ENCODE measurements at regions not wholly inside any gene's neighbourhood (a gene's known extent, or its start where the extent isn't known, plus 50 kb on each side); places are given as distances from the start of the nearest gene placed in this dataset.

DNA sequence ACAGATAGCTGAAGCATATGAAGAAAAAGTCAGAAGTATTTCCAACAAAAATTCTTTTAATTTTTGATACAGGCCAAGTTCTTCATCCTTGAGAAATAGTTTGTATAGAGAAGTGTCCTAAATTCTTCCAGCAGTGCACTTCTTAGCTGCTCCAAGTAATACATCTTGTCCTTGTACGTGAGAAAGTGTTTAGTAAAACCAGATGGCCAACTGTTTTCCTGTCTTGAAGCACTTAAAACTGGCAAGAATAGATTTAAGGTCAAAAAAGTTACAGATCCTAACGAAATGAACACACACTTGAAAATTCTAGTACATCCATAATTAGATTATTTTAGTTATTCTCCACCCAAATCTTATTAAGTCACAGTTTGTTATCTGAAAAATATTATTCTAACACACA lies 52.2 kb upstream of the HSF2 start:
- no peak for DNase-seq
- no peak for TF ChIP-seq GATA1 (IDR thresholded peaks at IDR 0.05; ENCODE audit: low read depth, low read length)
- TF ChIP-seq POLR2A (IDR thresholded peaks at IDR 0.05; ENCODE audit: low read length), result no peak

DNA sequence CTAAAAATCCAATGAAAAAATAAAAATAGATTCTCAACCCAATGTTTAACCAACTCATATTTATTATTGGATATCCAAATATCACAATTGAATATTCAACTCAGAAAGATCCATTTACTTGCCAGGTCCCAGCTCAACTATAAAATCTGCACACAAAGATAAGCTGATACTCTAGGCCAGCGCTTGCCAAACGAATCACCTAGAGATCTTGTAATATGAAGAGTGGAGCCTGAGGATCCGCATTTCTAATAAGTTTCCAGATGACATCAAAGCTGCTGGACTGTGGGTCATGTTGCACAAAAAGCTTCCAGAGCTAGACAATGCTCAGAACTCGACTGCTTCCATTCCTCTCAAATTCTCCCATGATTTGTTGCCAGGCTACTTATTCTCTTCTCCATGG lies 51.7 kb upstream of the HSF2 start:
- TF ChIP-seq POLR2A (IDR thresholded peaks at IDR 0.05; ENCODE audit: low read length), result no peak
- no peak for DNase-seq

Data from erythroblast (primary cell).